AG20443 (cell line): ENCODE measurements at regions not wholly inside any gene's neighbourhood (a gene's known extent, or its start where the extent isn't known, plus 50 kb on each side); places are given as distances from the start of the nearest gene placed in this dataset.
"Not testable (repeated sequence)": the region's sequence is repeated elsewhere in the genome, so short reads cannot be mapped to it uniquely, and the experiment has no call there.

Source experiments
- DNase-seq: peaks from one replicate; pipeline ENCODE4 v3.0.0; 2012; ENCODE audit warnings: low spot score, mixed read lengths

DNA sequence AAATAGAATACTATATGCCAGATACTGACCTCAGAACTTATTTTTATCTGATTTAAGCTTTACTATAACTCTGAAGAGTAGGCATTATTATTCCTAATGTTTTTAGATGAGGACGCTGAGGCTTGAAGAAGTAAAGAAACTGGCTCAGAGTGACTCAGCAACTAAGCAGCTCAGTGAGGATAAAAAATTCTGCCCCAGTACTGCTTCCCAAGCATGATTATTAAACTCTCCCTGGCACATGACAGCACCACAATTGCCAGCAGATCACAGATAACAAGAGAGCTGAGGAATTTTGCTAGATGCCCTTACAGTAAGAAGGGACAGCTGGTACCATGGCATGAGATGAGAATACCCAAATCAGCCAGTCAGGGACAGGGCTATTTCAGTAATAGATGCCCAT is 219.4 kb downstream of the NKX6-1 start:
- DNase-seq, result peak; percentile 16

DNA sequence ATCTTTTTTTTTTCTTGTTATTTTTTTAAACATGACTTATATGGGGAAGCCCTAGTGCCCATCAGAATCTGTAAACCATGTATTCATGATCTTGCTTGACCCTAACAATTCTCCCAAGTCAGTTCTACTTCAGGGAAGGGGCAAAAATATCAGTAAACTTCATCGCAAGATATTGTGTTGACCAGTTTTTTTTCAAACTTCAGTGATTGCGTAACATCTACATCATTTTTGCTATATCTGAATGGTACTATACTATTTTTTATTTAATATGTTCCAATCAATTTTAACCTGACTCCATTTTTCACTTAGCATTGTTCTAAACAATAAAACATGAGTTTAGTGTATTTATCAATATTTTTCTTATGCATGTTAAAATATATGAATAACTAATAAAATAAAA is 221.2 kb downstream of the NKX6-1 start:
- no peak for DNase-seq

DNA sequence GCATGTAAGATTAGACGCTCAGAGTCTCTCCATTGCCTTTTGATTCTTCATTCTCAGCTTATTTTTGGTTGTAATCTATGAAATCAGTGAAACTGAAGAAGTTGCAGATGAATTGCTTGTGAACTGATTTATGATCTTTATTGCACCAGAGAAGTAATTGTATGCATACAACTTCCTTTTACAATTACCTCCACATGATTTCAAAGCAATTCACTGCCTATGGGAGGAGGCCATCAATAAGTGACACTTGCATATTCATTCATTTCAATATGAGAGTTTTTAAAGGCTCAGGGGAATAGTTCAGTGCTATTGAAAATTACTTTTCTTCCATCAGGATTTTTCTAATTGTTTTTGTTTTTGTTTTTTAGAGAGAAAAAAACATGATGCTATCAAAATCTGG is 222.3 kb downstream of the NKX6-1 start:
- DNase-seq, result no peak

DNA sequence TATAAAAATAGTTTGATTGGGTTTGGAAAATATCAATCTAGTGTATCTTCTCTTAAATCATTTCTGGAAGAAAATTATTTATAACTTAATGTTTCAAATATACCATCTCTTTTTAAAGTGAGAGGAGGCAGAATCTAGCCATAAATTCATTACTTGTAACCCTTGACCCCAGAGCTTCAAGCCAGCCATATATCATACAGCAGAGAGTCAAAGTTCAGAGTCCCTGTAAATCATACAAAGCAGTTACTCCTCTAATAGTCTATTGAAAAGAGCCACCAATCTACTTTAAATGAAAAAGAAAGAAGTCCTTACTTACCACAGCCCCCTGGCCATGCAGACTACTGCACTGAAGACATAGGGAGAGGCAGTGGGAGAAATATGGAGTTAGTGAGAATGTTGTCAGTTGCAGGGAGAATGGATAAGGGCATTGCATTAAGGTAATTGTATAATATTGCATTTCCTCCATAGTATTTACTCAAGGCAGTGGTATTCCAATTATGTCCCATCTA is 229.5 kb downstream of the NKX6-1 start:
- DNase-seq, result no peak

- DNase-seq, result no peak
These were observed 234.4 kb downstream of the NKX6-1 start for GRCh38 chr4:84264652-84265051.

DNA sequence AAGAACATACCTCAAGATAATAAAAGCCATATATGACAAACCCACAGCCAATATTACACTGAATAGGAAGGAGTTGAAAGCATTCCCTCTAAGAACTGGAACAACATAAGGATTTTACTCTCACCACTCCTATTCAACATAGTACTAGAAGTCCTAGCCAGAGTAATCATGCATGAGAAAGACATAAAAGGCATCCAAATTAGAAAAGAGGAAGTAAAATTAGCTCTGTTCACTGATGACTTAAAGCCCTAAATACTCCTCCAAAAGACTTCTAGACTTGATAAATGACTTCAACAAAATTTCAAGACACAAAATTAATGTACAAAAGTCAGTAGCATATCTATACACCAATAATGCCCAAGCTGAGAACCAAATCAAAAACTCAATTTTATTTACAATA is 235.7 kb downstream of the NKX6-1 start:
- no peak for DNase-seq

DNA sequence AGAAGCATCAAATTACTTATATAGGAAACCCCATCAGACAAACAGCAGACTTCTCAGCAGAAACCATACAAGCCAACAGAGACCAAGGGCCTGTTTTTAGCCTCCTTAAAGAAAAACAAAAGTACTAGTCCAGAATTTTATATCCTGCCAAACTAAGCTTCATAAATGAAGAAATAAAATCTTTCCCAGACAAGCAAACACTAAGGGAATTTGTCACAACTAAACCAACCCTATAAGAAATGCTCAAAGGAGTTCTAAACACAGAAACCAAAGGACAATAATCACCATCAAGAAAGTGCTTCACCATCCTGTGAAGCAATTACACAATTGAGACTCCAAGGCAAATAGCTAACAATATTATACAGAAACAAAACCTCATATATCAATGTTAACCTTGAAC is 238.6 kb downstream of the NKX6-1 start:
- DNase-seq, result no peak

DNA sequence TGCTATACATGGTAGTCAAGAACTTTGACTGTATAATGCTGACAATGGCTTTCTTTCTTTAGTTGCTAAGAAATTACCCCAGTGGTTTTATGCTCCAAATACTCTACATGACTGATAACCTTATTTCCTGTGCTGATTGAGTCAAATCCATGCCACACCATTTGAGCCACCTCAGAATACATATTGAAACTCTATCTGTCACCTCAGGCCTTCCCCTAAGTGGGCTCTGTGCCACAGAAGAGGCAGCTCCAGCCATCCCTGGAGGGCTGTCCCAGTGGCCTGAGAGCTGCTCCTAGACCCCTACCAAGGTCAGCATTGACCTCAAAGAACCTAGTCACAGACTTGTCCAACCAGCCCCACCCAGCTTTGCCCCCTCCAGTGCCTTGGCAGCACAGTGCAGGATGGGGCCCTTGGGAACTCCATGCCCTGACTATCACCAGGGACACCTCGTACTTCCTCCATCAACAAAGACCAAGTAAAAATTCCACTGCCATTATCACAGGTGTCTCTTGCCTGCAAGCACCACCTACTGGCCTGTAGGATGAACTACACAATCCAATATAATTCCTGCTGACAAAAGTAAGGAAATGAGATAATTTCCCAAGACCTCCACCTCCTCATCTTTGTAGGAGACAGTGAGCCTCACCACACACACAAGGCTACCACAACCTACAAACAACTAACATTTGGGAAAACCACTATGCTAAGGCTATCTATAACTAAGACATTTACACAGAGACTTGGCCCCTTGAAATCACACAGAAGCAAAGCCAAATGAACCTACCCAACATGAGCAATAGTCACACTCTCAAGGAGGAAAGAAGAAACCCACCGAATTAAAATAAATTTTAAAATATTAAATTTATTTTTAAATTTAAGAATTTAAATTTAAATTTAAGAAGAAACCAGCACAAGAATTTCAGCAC is 239.9 kb downstream of the NKX6-1 start:
- peak; percentile 13 for DNase-seq

GRCh38 chr4:84254537-84254936 is 244.6 kb downstream of the NKX6-1 start:
- no peak for DNase-seq

GRCh38 chr4:84249521-84249920 is 249.6 kb downstream of the NKX6-1 start:
- no peak for DNase-seq

GRCh38 chr4:84245042-84245441 is 254.1 kb downstream of the NKX6-1 start:
- DNase-seq, result not testable (repeated sequence)

DNA sequence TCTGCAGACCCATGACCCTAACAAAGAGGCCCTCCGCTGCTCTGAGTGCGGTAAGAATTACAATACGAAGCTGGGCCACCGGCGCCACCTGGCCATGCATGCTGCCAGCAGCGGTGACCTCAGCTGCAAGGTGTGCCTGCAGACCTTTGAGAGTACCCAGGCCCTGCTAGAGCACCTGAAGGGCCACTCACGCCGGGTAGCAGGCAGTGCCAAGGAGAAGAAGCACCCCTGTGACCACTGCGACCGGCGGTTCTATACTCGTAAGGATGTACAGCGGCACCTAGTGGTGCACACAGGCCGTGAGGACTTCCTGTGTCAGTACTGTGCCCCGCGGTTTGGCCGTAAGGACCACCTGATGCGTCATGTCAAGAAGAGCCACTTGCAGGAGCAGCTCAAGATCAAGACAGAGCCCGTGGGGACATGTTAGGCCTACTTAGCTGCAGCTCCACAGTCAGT is 254.7 kb downstream of the NKX6-1 start:
- DNase-seq, result not testable (repeated sequence)

- DNase-seq, result no peak
These were observed 255.4 kb downstream of the NKX6-1 start for GRCh38 chr4:84243685-84244084.

DNA sequence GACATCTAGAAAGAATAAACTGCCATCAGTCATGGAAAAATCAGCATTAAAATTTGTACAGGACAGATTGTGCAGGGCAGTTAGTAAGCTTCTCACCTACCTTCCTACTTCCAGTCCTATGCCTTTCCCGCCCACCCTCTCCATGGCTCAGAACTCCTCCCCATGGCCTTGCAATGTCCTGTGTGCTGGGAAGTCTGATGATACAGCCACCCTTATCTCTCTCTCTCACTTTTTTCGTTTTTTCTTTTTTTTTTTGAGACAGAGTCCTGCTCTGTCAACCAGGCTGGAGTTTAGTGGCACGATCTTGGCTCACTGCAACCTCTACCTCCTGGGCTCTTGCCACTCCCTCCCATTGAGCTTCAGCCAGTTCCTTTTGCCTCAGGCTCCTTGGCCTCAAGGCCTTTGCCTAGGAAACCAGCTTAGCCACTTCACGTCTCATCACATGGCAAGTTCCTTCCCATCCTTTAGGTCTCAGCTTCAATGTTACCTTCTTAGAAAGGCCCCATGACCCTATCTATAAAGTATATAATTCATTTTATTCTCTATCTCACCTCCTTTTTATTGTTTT is 259.7 kb downstream of the NKX6-1 start:
- no peak for DNase-seq

DNA sequence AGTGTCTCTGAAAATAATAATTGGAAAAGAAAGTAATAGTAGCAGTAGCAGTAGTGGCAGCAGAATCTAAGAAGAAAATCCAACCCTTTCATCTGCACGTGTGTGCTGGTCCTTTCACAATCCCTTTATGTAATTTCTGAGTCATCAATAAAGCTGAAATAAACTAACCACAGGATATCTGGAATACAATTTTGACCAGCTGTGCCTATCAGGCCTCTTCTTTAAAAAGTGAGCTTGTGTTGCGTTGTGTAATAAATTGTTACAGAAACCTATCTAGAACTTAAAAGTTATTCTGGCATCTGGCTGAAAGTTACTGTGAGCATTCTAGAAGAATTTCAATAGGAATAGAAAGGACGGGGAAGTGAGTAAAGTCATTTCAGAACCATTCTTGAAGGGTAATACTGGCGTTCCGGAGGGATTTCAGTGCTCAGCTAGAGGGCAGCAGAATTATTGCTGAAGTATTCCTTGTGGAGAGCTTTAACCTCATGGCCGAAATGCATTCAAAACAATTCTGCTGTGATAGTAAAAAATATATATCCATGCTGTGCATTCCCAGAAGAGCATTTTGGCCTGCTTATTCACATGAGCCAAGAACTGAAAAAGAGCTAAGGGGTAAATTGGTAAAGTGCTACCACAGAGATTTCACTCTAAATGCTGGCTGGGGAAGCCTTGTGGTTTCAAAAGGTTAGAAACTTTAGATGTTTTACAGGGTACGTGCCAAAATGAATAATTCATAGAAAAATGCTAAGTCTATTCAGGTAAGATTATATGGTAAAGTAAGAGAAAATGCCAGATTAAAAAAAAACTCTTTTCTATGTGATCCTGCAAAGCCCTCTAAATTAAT is 260.6 kb downstream of the NKX6-1 start:
- peak; percentile 16 for DNase-seq

GRCh38 chr4:84237008-84237407 is 262.1 kb downstream of the NKX6-1 start:
- no peak for DNase-seq

DNA sequence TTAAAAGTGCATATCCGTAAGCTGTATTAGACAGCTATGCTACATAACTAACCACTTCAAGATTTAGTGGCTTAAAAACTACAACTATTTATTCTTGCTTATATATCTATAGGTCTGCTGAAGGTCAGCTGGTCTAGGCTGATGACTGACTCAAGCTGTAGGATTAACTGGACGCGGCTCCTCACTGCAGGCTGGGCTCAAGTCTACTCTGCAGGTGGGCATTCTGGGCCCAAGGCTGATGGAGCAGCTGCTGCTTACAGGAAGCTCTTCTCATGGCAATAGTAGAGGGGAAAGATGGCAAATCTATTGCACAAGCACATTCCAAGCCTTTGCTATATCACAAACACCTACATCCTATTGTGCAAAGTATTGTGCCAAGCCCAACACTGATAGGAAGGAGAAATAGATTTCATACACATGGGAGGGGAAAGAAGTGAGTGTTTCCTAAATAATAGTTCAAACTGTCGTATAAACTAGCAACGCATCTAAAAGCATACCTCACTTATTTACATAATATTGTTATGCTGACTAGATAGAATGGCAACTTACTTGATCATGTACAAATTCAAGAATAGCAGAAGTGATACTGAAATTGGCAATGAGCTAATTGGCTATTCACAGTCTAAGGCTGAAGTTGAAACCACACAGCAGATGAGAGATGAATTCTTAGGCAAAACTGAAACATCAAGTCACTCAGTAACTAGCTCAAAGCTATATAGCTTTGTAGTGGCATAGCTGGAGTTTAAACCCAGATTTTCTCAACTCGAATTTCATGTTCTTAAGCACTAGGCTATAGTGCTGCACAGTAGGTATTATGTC is 263.8 kb downstream of the NKX6-1 start:
- no peak for DNase-seq

DNA sequence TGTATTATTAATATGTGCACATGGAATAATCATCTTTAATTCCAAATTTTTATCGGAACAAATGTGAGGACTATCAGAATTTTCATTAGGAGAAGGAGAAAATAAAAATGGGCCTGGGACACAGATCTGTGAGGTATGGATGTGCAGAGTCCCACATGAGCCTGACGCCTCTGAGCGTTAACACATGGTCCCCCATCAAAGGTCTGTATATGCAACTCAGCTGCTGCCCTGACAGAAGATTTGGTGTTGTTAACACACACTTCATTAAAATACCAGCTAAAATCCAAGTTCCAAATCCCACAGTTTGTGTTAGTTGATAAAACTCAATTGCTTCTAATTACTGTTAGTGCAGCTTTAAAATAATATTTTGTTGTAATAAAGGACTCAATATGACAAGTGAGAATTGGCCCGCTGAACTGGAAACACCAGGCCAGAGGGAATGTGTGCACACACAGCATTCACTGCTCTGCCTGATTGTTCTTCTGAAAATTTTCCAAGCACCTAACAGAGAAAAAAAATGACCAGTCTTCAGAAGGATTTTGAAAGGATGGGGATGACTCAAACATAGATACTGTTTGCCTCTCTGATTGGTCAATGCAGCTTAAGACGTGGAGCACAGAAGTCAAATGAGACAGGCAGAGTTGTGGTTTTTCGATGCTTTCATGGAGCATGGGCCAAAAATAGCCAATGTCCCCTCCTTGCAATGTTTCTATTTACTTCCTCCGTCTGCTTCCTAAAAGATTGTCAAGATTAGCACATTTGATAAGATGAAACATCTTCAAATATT is 266.6 kb downstream of the NKX6-1 start:
- DNase-seq, result no peak

- DNase-seq, result no peak
These were observed 267.5 kb downstream of the NKX6-1 start for GRCh38 chr4:84231539-84232055.

DNA sequence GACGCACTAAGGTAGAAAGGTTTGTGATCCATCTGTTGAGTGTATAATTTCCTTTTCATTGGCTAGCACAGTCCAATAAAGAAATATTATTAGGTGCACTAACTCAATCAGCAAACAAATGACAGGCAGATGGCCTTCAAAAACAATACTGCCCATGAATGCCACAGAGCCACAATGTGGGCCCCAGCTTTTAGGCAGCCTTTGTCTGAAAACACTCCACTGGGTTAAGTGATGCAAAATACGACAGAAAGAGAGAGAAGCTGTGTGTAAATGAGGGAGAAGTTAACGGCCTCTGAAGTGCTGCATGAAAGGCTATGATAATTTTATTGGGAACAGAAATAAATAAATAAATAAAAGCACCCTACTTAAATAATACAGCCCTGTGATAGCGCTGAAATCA is 274.6 kb downstream of the NKX6-1 start:
- no peak for DNase-seq
